GM19324 (cell line): ENCODE measurements at regions not wholly inside any gene's neighbourhood (a gene's known extent, or its start where the extent isn't known, plus 50 kb on each side); places are given as distances from the start of the nearest gene placed in this dataset.
"Not testable (repeated sequence)": the region's sequence is repeated elsewhere in the genome, so short reads cannot be mapped to it uniquely, and the experiment has no call there.

Experiments used
- ATAC-seq: cut with Tn5 transposase; IDR thresholded peaks from one replicate; pipeline ENCODE4 v1.9.1; 2021; ENCODE audit warnings: mild to moderate bottlenecking, moderate library complexity; ENCODE audit not compliant: unreplicated experiment, low FRiP score

DNA sequence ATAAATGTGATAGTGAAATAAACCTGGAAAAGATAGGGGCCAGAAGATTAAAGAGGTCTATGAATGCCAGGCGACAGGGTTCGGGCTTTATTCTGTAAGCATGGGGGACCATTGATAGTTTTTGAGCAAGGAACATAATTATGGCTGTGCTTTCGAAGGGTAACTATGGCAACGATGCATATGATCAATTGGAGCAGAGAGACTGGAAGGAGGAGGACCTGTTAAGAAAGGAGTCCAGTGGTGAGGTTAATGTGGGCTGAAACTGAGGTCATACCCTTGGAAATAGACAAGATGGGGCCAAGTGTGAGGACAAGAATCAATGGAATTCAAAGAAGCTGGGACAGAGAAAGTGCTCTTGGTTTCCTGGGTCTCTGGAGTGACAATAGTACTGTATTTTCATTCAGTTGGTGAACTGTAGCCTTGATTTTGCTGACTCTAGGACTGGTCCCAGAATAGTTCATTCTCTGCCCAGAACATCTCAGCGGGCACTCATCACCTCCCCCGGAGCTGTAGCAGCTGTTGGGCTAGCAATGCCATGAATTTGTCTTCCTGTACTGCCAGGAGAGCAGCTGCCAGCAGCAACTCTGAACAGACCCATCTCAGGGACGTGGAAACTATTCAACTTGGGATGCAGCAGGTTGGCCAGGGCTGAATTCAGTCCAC, 108.4 kb downstream of the SRGAP2 start:
- not testable (repeated sequence) for ATAC-seq

DNA sequence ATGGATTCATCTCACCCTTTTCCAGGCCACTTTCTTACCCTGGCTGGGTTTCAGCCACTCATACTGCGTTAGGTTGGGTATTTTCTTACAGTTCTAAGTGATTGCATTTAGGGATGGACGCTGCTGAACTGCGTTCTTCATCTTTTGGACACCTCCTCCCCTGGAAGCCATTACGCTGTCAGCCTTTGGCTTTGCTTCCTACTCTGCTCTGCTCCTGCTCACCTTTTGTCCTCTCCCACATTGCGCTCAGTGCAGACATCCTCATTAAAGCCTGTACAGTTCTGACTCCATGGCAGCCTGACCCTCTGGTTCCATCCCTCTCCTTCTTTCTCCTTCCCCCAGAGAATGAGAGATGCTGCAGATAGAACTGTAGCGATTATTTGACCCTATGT, 108.9 kb downstream of the SRGAP2 start:
- not testable (repeated sequence) for ATAC-seq

DNA sequence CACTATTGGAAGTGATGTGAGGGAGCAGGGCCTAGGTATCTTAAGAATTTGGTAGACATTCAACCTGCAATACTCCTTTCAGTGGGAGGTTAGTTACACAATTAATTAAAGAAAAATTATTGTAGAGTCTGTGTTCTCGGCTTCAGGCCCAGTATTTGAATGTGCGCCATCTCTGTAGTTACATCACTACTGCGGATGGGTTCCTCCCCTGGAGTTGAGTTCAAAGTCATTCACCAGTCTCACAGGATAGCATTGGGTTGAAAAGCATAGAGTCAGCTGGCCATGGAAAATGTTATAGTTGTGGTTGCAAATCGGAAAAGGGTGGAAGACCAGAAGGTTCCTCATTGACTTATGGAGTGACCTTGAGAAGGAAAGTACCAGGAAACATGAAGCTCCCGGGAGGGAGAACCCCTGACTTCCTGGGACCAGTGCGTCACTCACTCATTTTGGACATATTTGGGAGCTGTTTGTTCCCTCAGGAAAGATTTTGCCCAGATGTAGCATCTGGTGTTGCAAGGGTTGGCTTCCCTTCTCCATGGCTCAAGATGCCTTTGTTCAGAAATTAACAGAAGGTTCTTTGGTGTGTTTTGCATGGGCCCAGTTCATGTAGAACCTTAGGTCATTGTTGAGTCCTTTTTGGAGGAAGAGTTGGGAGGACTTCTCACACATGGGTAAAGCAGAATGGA, 111.8 kb downstream of the SRGAP2 start:
- ATAC-seq = not testable (repeated sequence)

DNA sequence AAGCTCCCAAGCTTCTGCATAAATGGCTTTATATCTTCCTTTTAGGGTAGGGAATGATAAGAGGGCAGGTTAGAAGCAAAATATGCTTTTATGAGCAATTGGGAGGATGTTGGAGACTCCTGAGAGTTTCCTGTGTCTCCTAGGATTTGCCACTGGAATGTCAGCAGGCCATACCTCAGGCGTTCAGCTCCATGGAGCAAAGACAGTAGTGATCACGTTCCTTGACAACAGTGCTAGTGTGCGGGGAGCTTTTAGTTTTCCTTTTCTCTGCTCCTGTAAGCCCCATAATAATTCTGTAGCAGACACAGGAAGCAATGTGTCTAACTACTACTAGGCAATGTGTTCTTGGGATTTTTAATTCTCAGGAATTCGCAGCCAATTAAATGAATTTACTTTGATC, 113.6 kb downstream of the SRGAP2 start:
- not testable (repeated sequence) for ATAC-seq

DNA sequence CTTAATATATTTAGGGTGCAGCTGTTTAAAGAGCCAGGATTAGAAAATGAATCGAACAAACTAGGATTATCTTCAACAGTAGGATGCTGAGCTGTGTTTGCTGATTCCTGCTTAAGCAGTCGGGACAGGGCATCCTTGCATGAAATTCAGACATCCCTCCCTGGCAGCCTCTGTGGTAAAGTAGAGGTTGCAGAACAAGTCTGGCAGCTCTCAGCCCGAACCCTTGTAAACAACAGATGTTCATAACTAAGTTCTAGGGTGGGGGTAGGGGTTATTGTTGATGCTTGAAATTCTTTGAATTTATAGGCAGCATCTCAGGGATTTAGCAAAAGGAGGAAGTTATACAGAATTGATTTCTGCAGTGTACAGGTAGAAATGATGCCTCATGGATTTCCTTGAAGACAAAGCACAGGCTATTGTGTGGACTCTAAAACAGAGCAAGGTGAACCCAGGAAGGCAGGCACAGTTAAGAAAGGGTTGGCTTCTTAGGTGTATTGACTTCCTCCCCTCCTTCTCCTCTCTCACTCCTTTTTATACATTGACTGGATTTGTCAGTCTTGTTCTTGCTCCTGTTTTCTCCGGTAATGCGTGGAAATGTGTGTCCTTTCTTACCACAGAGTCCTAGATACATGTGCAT, 114.7 kb downstream of the SRGAP2 start:
- ATAC-seq = not testable (repeated sequence)

DNA sequence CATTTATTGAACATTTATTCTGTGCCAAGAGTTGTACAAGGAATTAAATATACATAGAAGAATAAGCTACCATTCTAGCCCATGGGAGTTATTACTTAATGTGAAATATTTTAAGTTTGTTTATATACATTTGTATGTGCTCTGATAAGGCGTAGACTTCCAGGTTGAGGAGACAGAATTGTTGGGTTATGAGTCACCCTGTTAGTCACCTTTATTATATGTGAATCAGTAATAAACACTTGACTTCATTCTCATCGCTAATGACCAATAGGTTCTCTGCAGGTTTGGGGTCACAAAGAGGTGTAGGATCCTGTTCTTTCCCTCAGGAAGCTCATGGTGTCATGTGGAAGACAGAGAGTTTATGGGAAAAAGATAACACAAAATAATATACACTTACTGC, 116.9 kb downstream of the SRGAP2 start:
- not testable (repeated sequence) for ATAC-seq

DNA sequence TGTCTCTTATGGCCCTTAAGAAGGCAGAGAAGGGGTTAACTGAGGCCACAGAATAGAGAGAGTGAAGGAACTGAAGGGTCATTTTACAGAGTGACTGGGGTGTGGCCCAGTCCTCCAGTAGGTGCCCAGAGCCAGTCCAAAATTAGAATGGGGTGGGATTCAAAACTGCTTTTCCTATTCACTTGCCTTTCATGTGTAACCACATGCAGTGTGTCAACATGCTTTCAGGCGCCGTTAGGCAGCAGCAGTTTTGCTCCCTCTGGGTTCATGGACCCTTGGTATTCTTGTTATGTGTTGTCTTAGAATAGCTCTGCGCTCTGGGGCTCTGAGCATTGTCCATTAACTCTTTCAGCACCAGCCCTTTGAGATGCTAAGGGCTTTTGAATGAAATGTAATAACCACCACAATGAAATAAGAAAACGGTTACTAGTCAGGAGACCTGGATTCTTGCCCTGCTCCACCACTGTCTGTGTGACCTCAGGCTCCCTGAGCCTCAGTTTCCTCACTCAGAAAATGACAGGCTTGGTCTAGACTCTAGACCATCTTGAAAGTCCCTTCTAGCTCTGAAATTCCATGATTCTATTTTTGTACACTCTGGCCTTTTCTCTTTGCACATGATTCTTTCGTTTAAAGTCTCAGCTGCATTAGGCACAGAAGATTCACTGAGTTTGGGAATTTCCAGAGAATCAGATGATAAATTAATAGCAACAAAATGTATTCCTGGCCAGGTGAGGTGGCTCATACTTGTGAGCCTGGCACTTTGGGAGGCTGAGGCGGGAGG, 123.0 kb downstream of the SRGAP2 start:
- not testable (repeated sequence) for ATAC-seq

DNA sequence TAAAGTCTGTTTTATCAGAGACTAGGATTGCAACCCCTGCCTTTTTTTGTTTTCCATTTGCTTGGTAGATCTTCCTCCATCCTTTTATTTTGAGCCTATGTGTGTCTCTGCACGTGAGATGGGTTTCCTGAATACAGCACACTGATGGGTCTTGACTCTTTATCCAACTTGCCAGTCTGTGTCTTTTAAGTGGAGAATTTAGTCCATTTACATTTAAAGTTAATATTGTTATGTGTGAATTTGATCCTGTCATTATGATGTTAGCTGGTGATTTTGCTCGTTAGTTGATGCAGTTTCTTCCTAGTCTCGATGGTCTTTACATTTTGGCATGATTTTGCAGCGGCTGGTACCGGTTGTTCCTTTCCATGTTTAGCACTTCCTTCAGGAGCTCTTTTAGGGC, 128.3 kb downstream of the SRGAP2 start:
- ATAC-seq = not testable (repeated sequence)

DNA sequence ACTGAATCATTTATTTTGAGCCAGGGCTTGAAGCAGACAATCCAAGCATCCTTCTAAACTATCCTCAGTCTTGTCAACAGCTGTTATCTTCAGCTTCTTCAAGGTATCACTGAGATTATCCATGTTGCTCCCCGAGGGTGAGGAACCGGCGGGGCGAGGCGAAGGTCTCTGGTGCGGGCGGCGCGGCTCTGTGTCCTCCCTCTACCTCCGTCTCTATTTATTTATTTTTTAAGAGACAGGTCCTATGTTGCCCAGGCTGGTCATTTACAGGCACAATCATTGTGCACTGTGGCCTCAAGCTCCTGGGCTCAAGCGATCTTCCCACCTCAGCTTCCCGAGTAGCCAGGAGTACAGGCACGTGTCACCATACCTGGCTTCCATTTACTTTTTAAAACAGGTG, 130.0 kb downstream of the SRGAP2 start:
- not testable (repeated sequence) for ATAC-seq

DNA sequence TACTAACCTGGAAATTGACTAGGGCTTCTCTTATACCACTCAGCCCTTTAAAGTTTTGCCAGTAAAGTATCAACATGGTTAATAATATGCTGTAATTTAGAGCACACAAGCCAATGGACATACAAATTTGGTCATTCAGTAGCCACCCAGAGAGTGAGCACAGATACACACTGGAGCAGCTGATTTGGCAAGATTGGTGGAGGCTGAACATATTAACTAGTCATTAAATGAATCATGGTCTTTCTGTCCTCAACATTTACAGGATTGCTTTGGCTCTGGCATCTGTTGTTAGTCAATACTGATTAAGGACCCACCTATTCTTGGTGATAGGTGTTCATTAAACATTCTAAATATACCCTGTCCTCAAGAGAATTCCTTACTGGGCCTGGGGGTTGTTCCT, 130.6 kb downstream of the SRGAP2 start:
- ATAC-seq = not testable (repeated sequence)

DNA sequence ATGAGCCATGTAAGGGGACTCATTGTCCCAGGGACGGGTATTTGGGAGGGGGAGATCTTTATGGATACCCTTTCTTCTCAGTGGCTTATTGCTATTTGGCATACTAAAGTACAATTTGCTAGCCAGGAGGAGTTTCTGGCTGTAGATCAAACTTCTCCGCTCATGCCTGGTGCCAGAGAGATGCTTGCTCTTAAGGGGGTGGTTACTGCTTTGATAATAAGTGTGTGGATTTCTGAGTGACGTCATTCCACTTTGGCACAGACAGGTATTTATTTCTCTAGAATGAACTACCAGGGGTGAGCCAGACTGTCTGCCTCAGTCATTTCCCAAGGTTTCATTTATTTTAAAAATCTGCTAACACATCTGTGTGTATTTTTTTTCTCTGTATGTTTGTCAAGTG, 131.1 kb downstream of the SRGAP2 start:
- not testable (repeated sequence) for ATAC-seq

DNA sequence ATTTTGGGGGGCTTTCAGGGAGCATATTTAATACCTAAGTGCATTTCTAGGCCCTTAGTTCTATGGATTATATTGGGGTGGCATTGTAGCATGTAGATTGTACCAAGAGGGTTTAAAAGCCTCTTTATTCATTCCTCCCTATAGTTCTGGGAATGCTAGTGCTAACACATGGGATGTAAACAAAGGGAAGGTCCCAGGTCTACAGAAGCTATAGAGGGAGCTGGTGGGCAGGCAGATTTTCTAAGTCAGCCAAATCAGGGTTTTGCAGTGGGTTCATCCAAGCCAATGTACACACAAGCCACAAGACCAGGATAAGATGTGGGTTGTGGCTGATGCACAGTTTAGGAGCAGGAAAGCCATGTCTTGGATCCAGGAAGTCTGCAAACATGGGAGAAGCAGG, 131.8 kb downstream of the SRGAP2 start:
- not testable (repeated sequence) for ATAC-seq

DNA sequence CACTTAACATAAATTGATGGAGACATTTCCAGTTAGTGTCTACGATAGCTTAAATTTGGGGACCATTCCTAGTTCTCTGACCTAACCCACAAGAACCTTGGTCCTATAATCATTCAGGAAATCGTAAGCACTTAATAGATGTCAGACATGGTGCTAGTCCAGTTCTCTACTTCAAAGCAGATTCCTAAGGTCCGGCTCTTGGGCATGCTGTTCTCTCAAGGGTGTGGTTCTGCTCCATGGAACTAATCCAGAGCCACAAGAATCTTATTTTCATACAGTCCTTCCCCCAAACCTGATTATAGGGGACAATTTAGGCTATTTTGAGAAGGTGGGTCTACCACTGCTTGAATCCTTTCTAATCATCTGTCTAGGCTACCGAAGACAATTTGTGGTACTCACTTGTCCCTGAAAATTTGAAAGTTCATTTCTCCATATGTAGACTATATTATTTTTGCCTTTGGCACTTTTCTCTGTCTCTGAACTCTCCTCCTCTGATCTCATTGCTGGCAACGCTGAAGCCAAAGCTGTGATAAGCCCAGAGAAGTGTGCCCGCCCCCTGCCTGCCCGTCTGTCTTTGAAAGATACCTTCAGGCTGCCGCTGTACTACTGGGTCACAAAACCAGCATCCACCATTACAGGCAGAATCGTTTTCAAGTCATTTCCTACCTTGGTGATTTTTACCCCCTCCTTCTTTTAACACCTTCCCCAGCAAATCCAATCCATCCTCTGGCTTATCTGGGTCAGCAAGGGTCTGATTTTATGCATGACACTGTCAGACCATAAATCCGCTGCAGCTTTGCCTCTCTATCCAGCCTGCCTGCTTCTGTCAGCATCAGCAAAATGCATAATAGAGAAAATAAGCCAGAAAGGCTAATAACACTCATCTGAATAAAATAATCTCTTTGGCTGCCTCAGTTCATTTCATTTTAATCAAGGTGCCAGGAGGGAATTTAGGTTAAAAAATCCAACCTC, 132.8 kb downstream of the SRGAP2 start:
- ATAC-seq = not testable (repeated sequence)

DNA sequence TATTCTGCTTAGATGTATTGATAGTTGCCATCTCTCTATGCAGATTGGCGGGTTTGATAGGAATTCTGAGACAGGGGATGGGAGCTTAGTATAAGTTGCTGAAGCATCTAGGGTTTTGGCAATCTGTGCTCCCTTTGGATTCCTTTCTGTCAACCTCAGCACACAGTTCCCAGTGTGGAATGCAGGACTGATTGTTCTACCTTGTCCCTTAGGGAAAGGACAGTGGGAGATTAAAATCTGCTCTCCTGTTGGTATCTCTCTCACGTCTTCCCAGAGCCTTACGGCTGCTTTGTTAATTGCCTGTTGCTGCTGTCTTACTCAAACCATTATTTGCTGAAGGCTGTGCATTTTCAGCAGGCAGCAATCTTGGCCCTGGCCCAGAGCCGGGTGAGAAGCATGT, 133.3 kb upstream of the IKBKE start:
- ATAC-seq = not testable (repeated sequence)

DNA sequence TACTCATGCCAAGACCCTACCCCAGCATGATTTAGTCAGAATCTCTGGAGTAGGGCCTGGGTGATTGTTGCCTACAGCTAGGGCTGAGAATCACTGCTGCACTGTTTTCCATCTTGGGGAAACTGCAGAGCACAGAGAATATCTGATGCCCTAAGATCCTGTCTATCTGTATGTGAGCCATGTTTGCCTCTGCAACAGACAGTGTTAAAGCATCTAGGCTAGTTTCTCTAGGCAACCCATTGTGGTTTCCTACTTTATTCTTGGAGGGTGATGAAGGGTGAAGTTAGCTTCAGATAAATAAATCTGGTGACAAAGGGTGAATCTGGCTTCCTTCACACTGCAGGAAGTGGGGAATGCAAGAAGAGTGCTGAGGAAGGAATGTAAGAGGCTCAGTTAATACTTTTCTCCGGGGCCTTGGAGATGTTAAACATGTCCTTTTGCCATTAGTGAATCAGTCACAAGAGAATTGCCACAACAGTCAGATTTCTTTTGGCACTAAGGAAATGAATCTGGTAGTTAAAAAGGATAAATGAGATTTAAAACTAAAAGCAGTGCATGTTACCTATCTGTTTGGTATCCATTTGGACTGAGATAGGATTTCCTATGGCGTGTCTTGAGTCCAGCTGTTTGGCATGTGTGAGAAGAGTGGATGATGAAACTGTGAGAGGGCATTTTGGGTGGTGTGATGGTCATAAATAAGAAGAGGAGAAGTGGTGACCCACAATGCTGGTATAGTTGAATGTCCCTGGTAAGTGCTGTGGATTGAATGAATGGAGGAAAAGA, 119.6 kb upstream of the IKBKE start:
- ATAC-seq = not testable (repeated sequence)

DNA sequence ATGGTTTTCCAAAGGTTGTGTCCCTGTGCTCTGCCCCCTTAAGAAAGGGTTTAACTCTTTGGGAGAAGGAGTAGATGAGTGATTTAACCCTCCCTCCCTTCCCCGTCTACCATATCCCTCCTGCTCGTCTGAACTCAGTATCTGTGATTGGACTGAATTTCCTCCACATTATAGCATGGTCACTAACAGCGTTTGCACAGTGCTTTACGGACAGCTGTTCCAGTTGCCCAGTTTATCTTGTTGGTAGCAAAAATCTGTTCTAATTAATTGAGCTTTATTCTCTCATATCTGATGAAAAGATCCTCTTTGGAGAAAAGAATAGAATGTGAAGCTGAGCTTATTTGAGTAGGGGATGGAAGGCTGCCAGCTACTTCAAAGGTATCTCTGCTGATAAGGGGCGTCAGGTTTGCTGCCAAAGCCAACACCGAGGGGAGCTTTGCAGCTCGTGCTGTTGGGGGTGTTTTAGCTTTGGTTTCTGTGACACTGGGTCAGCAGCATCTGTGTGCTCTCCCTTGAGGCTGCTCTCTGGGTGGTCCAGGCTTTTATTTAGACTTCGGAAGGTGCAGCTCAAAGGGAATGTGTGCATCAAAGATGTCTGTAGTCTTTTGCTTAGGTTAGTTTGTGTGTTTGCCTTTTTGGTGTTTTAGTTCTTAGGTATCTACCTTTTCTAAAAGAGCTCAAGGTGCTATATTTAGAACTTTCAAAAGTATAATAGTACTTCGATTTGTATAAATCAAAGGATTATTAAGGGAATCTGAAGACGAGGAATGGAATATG, 118.8 kb upstream of the IKBKE start:
- not testable (repeated sequence) for ATAC-seq

DNA sequence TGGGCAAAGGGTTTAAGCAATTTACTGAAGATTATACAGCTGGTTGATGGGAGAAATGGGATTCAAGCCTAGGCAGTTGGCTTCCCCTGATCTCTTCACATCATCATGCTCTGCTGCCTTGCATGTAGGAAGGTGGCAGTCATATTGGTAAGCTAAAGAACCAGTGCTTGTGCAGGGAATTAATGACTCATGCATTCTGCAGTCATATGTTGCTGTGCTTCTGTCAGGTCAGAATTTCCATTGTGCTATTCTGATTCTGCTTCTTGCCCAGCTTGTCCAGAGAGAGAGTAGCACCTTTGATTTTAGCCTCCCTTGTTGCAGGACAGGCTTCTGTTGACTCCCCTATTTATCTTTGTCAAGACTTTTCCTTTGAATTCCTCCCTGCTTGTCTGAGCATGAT, 114.0 kb upstream of the IKBKE start:
- not testable (repeated sequence) for ATAC-seq

DNA sequence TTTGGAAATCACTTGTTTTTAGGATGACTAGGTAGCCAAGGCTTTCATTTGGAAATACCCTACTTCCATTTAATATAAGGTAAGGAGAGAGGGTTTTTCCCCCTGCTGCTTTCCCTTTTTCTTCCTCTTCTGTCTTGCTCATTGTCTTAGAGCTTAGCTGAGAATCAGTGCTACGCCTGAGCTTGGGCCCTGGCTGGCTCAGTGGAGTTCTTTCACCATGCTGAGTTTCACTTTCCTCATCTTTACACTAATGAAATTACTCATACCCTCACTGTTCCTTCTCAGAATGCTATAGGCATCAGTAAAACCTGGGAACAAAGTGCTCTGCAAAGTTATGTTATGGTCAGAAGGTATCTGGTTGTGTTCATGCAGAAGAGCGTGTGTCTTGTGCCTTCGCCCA, 112.3 kb upstream of the IKBKE start:
- ATAC-seq = not testable (repeated sequence)
